K562 (cell line): ENCODE measurements at regions not wholly inside any gene's neighbourhood (a gene's known extent, or its start where the extent isn't known, plus 50 kb on each side); places are given as distances from the start of the nearest gene placed in this dataset.

ENCODE experiments used
- ATF6 ChIP-seq: sonication (generic); formaldehyde crosslinking; IDR thresholded peaks from 2 replicates; pipeline ENCODE4 v1.4.0; 2020; ENCODE audit warnings: mild to moderate bottlenecking, missing genetic modification reagents
- CLOCK ChIP-seq: fragments of 250-450 bp; sonication (Bioruptor Pico); IDR thresholded peaks from 2 replicates; pipeline ENCODE4 v1.4.0; 2020; ENCODE audit warnings: mild to moderate bottlenecking, moderate library complexity, borderline replicate concordance
- CTCF ChIP-seq, 3 experiments: IDR thresholded peaks in 2 of 3; conservative IDR thresholded peaks in 1 of 3; 2 replicates each; pipeline ENCODE4 v1.5.1; 2011 to 2012; ENCODE audit warnings: low read length in 3 of 3, mild to moderate bottlenecking in 3 of 3, control low read depth in 2 of 3, improper control_type of control experiment in 1 of 3, inconsistent platforms in 1 of 3, low read depth in 1 of 3, mixed read lengths in 1 of 3, moderate library complexity in 1 of 3; ENCODE audit not compliant: insufficient read depth in 2 of 3
- EWSR1 ChIP-seq: fragments of 450-650 bp; IDR thresholded peaks from 2 replicates; pipeline ENCODE4 v1.6.1; 2018; ENCODE audit warnings: borderline replicate concordance, mild to moderate bottlenecking, low read depth, moderate library complexity; ENCODE audit not compliant: partially characterized antibody
- GTF2B ChIP-seq: IDR thresholded peaks from 2 replicates; pipeline ENCODE4 v1.6.1; 2011; ENCODE audit not compliant: insufficient read length; ENCODE audit errors: extremely low read depth
- IRF2 ChIP-seq: sonication (generic); formaldehyde crosslinking; IDR thresholded peaks from 2 replicates; pipeline ENCODE4 v1.8.1; 2022; ENCODE audit warnings: mild to moderate bottlenecking, missing genetic modification reagents
- JUNB ChIP-seq: fragments of 450-650 bp; formaldehyde crosslinking; conservative IDR thresholded peaks from 2 replicates; pipeline ENCODE4 v1.4.0; 2020; ENCODE audit warnings: mild to moderate bottlenecking
- MEF2A ChIP-seq: IDR thresholded peaks from 2 replicates; pipeline ENCODE4 v1.6.1; 2011; ENCODE audit warnings: low read depth, mild to moderate bottlenecking, low read length, moderate library complexity; ENCODE audit not compliant: control insufficient read depth
- NCOA1 ChIP-seq: fragments of 450-650 bp; IDR thresholded peaks from 2 replicates; pipeline ENCODE4 v1.6.1; 2016; ENCODE audit warnings: low read depth
- SRSF3 ChIP-seq: fragments of 200-400 bp; formaldehyde crosslinking; IDR thresholded peaks from 2 replicates; pipeline ENCODE4 v1.6.1; 2016; ENCODE audit warnings: mild to moderate bottlenecking, low read length, moderate library complexity; ENCODE audit not compliant: insufficient read depth
- TRIM28 ChIP-seq: fragments of 450-650 bp; IDR thresholded peaks from 2 replicates; pipeline ENCODE4 v1.6.1; 2017
- ZNF224 ChIP-seq: sonication (generic); formaldehyde crosslinking; IDR thresholded peaks from 2 replicates; pipeline ENCODE4 v1.8.0; 2022; ENCODE audit warnings: mild to moderate bottlenecking, missing genetic modification reagents

- no peak for TF ChIP-seq ZNF224 (CRISPR knock-in tag)
- TF ChIP-seq IRF2 (CRISPR knock-in tag): no peak
- no peak for TF ChIP-seq SRSF3
- no peak for TF ChIP-seq NCOA1
- TF ChIP-seq CTCF (IDR thresholded peaks at IDR 0.05 in 2 of 3, conservative IDR thresholded peaks at IDR 0.05 in 1 of 3; ENCODE audit: insufficient read depth in 2 of 3, low read depth in 1 of 3, low read length in 3 of 3): no peak
- TF ChIP-seq EWSR1: no peak
- TF ChIP-seq TRIM28: no peak
- TF ChIP-seq JUNB (CRISPR knock-in tag): no peak
- no peak for TF ChIP-seq CLOCK (CRISPR knock-in tag)
- TF ChIP-seq ATF6 (CRISPR knock-in tag): no peak
- no peak for TF ChIP-seq GTF2B
- TF ChIP-seq MEF2A: no peak
Measured at GRCh38 chr12:125395583-125396215, 330.5 kb downstream of the AACS start.
